SK-N-SH treated with all-trans-retinoic acid at 6 μM for 48 hours (cell line): ENCODE measurements at regions not wholly inside any gene's neighbourhood (a gene's known extent, or its start where the extent isn't known, plus 50 kb on each side); places are given as distances from the start of the nearest gene placed in this dataset.
A peak's percentile ranks its signal among the peaks of the same experiment; 100 is the strongest.

Experiments
- ATAC-seq: fragments of 200-7000 bp; cut with Tn5 transposase; 3 replicates; pipeline ENCODE4 v1.9.1; 2020; ENCODE audit warnings: mild to moderate bottlenecking, moderate library complexity
- ARNTL ChIP-seq: fragments of 450-650 bp; formaldehyde crosslinking; IDR thresholded peaks from 2 replicates; pipeline ENCODE4 v1.5.0; 2020; ENCODE audit warnings: low read depth, mild to moderate bottlenecking, moderate library complexity, borderline replicate concordance
- BACH2 ChIP-seq: fragments of 250-450 bp; sonication (Bioruptor Pico); IDR thresholded peaks from 2 replicates; pipeline ENCODE4 v1.9.0; 2021; ENCODE audit warnings: mild to moderate bottlenecking, borderline replicate concordance
- CSDC2 ChIP-seq: fragments of 250-450 bp; sonication (Bioruptor Pico); IDR thresholded peaks from 2 replicates; pipeline ENCODE4 v1.5.0; 2020; ENCODE audit warnings: mild to moderate bottlenecking, moderate library complexity
- ESRRG ChIP-seq: fragments of 250-450 bp; sonication (Bioruptor Pico); IDR thresholded peaks from 2 replicates; pipeline ENCODE4 v1.6.1; 2021; ENCODE audit warnings: mild to moderate bottlenecking
- GLIS3 ChIP-seq: fragments of 250-450 bp; sonication (Bioruptor Pico); IDR thresholded peaks from 2 replicates; pipeline ENCODE4 v1.5.0; 2020; ENCODE audit warnings: mild to moderate bottlenecking, moderate library complexity
- OSR1 ChIP-seq: fragments of 250-450 bp; sonication (Bioruptor Pico); IDR thresholded peaks from 2 replicates; pipeline ENCODE4 v1.8.0; 2022; ENCODE audit warnings: moderate library complexity, mild to moderate bottlenecking, inconsistent platforms
- PPARA ChIP-seq: fragments of 250-450 bp; sonication (Bioruptor Pico); IDR thresholded peaks from 2 replicates; pipeline ENCODE4 v1.5.0; 2020; ENCODE audit warnings: mild to moderate bottlenecking, borderline replicate concordance
- RARB ChIP-seq: fragments of 250-450 bp; sonication (Bioruptor Pico); IDR thresholded peaks from 2 replicates; pipeline ENCODE4 v1.8.0; 2021; ENCODE audit warnings: mild to moderate bottlenecking, moderate library complexity
- TCF4 ChIP-seq: fragments of 250-450 bp; sonication (Bioruptor Pico); IDR thresholded peaks from 2 replicates; pipeline ENCODE4 v1.8.0; 2021; ENCODE audit warnings: mild to moderate bottlenecking, moderate library complexity, borderline replicate concordance
- ZC3H10 ChIP-seq: fragments of 250-450 bp; sonication (Bioruptor Pico); IDR thresholded peaks from 2 replicates; pipeline ENCODE4 v1.5.1; 2021; ENCODE audit warnings: mild to moderate bottlenecking, moderate library complexity
- ZFP3 ChIP-seq: fragments of 250-450 bp; sonication (Bioruptor Pico); IDR thresholded peaks from 2 replicates; pipeline ENCODE4 v1.5.0; 2020; ENCODE audit warnings: mild to moderate bottlenecking, moderate library complexity
- ZNF565 ChIP-seq: fragments of 450-650 bp; formaldehyde crosslinking; conservative IDR thresholded peaks from 2 replicates; pipeline ENCODE4 v1.5.0; 2020; ENCODE audit warnings: low read depth, mild to moderate bottlenecking, moderate library complexity
- ZNF70 ChIP-seq: fragments of 450-650 bp; formaldehyde crosslinking; IDR thresholded peaks from 2 replicates; pipeline ENCODE4 v1.5.0; 2020; ENCODE audit warnings: mild to moderate bottlenecking, moderate library complexity
- ZNF8 ChIP-seq: fragments of 450-650 bp; formaldehyde crosslinking; IDR thresholded peaks from 2 replicates; pipeline ENCODE4 v1.5.0; 2020; ENCODE audit warnings: mild to moderate bottlenecking, moderate library complexity
- TF ChIP-seq, protein P1 (sequence below): fragments of 250-450 bp; sonication (Bioruptor Pico); IDR thresholded peaks from 2 replicates; pipeline ENCODE4 v1.5.0; 2020; ENCODE audit warnings: mild to moderate bottlenecking, moderate library complexity
- TF ChIP-seq, protein P2 (sequence below): fragments of 250-450 bp; sonication (Bioruptor Pico); IDR thresholded peaks from 2 replicates; pipeline ENCODE4 v1.5.1; 2021; ENCODE audit warnings: mild to moderate bottlenecking, moderate library complexity
- TF ChIP-seq, protein P3 (sequence below): fragments of 250-450 bp; sonication (Bioruptor Pico); IDR thresholded peaks from 2 replicates; pipeline ENCODE4 v1.8.0; 2020; ENCODE audit warnings: mild to moderate bottlenecking, moderate library complexity, borderline replicate concordance
- TF ChIP-seq, protein P4 (sequence below): fragments of 250-450 bp; sonication (Bioruptor Pico); IDR thresholded peaks from 2 replicates; pipeline ENCODE4 v1.5.1; 2020; ENCODE audit warnings: low read depth, mild to moderate bottlenecking, moderate library complexity
- TF ChIP-seq, protein P5 (sequence below): fragments of 250-450 bp; sonication (Bioruptor Pico); IDR thresholded peaks from 2 replicates; pipeline ENCODE4 v1.8.0; 2021; ENCODE audit warnings: low read depth, mild to moderate bottlenecking, moderate library complexity, borderline replicate concordance

DNA sequence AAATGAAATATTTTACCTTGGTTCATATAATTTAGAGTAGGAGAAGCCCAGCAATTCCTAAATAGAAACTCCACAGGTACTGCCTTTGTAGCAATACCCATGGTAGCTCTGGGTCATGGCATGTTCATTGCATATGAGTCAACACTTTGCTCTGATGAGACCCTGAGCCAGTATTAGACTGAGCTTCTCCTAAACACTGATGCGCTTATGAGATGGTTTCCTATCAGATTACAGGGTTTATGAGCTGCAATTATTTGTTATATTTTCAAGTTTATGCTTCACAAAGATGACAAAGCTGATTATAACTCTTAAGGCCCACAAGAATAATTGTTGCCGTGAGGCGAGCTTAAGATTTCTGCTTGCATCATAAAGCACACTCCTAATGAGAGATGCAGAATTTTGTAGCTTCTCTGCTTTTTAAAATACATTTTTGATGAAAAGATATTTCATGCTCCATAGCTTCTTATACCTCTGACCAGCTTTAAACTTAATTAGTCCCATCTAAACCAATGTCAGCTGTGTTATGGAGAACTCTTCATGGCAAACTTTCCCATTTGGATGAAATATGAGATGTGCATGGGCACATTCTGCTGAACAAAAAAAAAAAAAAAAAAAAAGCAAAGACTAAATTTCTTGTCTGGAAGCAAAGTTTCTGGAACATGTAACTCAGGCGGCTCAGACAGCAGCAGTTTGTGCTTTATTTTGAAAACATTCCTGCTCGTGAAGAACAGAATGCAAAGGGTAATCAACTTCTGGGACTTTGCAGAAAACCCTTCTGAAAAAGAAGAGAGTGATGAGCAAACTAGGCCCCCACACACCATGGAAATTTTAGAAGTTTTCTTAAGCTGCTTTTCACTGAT, 162.6 kb downstream of the KCNE4 start (continued):
- TF ChIP-seq, protein P1, sequence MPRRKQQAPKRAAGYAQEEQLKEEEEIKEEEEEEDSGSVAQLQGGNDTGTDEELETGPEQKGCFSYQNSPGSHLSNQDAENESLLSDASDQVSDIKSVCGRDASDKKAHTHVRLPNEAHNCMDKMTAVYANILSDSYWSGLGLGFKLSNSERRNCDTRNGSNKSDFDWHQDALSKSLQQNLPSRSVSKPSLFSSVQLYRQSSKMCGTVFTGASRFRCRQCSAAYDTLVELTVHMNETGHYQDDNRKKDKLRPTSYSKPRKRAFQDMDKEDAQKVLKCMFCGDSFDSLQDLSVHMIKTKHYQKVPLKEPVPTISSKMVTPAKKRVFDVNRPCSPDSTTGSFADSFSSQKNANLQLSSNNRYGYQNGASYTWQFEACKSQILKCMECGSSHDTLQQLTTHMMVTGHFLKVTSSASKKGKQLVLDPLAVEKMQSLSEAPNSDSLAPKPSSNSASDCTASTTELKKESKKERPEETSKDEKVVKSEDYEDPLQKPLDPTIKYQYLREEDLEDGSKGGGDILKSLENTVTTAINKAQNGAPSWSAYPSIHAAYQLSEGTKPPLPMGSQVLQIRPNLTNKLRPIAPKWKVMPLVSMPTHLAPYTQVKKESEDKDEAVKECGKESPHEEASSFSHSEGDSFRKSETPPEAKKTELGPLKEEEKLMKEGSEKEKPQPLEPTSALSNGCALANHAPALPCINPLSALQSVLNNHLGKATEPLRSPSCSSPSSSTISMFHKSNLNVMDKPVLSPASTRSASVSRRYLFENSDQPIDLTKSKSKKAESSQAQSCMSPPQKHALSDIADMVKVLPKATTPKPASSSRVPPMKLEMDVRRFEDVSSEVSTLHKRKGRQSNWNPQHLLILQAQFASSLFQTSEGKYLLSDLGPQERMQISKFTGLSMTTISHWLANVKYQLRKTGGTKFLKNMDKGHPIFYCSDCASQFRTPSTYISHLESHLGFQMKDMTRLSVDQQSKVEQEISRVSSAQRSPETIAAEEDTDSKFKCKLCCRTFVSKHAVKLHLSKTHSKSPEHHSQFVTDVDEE (CRISPR knock-in tag) = no peak
- TF ChIP-seq RARB (CRISPR knock-in tag) = no peak
- no peak for TF ChIP-seq PPARA (CRISPR knock-in tag)
- TF ChIP-seq ZNF70 (CRISPR knock-in tag) = no peak
- TF ChIP-seq, protein P2, sequence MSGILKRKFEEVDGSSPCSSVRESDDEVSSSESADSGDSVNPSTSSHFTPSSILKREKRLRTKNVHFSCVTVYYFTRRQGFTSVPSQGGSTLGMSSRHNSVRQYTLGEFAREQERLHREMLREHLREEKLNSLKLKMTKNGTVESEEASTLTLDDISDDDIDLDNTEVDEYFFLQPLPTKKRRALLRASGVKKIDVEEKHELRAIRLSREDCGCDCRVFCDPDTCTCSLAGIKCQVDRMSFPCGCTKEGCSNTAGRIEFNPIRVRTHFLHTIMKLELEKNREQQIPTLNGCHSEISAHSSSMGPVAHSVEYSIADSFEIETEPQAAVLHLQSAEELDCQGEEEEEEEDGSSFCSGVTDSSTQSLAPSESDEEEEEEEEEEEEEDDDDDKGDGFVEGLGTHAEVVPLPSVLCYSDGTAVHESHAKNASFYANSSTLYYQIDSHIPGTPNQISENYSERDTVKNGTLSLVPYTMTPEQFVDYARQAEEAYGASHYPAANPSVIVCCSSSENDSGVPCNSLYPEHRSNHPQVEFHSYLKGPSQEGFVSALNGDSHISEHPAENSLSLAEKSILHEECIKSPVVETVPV = no peak
- TF ChIP-seq ARNTL (CRISPR knock-in tag) = no peak
- TF ChIP-seq, all 23 proteins: peak for 0

DNA sequence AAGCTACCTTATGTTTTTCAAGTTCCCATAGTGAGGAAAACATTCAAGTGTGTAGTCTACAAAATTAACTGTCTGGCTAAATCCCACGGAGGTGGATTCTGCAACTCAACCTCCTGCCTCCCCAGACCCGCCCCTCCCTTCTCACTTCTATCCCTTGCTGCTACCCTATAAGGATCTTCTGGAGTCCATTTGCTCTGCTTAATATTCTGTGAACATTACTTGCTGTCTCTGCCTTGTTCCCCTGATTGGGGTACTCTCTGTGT, 163.2 kb downstream of the KCNE4 start:
- peak; percentile 75 for ATAC-seq
- TF ChIP-seq ZC3H10 (CRISPR knock-in tag) = no peak
- TF ChIP-seq OSR1 = no peak
- TF ChIP-seq BACH2 (CRISPR knock-in tag) = no peak
- no peak for TF ChIP-seq PPARA (CRISPR knock-in tag)
- TF ChIP-seq, protein P3, sequence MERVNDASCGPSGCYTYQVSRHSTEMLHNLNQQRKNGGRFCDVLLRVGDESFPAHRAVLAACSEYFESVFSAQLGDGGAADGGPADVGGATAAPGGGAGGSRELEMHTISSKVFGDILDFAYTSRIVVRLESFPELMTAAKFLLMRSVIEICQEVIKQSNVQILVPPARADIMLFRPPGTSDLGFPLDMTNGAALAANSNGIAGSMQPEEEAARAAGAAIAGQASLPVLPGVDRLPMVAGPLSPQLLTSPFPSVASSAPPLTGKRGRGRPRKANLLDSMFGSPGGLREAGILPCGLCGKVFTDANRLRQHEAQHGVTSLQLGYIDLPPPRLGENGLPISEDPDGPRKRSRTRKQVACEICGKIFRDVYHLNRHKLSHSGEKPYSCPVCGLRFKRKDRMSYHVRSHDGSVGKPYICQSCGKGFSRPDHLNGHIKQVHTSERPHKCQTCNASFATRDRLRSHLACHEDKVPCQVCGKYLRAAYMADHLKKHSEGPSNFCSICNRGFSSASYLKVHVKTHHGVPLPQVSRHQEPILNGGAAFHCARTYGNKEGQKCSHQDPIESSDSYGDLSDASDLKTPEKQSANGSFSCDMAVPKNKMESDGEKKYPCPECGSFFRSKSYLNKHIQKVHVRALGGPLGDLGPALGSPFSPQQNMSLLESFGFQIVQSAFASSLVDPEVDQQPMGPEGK = no peak
- no peak for TF ChIP-seq RARB (CRISPR knock-in tag)

DNA sequence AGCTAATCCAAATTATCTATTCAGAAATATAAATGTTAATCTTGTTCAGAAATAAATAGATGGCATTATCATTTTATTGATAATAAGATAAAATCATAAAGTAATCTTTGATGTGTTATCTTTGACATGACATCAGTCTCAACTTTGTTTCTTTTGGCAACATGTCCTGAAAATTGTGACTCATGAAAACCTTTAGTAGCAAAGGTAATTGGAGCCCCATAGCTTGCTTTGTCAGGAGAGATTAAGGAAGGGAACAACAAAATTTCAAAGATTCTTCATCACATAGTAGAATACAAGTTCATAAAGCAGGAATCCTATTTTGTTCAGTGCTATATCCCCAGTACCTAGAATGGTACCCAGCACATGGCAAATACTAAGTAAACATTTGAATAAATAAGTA, 165.4 kb downstream of the KCNE4 start:
- TF ChIP-seq, protein P4, sequence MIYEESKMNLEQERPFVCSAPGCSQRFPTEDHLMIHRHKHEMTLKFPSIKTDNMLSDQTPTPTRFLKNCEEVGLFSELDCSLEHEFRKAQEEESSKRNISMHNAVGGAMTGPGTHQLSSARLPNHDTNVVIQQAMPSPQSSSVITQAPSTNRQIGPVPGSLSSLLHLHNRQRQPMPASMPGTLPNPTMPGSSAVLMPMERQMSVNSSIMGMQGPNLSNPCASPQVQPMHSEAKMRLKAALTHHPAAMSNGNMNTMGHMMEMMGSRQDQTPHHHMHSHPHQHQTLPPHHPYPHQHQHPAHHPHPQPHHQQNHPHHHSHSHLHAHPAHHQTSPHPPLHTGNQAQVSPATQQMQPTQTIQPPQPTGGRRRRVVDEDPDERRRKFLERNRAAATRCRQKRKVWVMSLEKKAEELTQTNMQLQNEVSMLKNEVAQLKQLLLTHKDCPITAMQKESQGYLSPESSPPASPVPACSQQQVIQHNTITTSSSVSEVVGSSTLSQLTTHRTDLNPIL (CRISPR knock-in tag) = no peak
- no peak for TF ChIP-seq OSR1
- TF ChIP-seq ZNF8 (CRISPR knock-in tag) = no peak
- no peak for TF ChIP-seq CSDC2 (CRISPR knock-in tag)
- ATAC-seq = no peak

DNA sequence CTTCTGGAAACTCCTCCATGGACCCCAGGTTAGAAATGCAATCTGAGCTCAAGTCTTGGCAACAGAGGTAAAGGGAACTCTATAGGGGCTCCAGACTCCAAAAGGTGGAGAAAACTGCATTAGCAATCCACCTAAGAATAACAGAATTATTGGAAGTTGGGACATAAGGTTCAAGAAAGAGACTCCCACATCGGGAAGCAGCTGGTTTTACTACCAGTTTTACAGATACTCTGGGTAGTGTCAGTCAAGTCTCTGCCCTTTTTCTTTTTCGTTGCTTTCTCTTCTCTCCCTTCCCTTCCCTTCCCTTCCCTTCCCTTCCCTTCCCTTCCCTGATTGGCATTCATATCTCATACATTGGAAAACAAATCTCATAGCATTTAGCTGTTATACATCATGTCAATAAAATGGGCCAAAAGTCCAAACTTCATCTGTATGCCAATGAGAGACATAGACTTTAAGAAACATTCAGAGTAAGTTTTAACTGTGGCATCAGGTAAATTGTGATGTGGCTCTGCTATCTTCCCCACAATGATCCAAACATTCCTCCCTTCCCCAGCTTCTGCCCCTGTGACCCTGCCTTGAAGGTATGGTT, 166.7 kb downstream of the KCNE4 start:
- ATAC-seq = no peak
- TF ChIP-seq, protein P4 (CRISPR knock-in tag) = no peak
- TF ChIP-seq, protein P3 = no peak
- TF ChIP-seq, protein P2 = no peak
- no peak for TF ChIP-seq ZNF565 (CRISPR knock-in tag)
- no peak for TF ChIP-seq TCF4 (CRISPR knock-in tag)
- TF ChIP-seq, protein P5, sequence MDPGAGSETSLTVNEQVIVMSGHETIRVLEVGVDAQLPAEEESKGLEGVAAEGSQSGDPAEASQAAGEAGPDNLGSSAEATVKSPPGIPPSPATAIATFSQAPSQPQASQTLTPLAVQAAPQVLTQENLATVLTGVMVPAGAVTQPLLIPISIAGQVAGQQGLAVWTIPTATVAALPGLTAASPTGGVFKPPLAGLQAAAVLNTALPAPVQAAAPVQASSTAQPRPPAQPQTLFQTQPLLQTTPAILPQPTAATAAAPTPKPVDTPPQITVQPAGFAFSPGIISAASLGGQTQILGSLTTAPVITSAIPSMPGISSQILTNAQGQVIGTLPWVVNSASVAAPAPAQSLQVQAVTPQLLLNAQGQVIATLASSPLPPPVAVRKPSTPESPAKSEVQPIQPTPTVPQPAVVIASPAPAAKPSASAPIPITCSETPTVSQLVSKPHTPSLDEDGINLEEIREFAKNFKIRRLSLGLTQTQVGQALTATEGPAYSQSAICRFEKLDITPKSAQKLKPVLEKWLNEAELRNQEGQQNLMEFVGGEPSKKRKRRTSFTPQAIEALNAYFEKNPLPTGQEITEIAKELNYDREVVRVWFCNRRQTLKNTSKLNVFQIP = no peak
- no peak for TF ChIP-seq ZC3H10 (CRISPR knock-in tag)
- TF ChIP-seq PPARA (CRISPR knock-in tag) = no peak
- no peak for TF ChIP-seq GLIS3 (CRISPR knock-in tag)
- no peak for TF ChIP-seq ARNTL (CRISPR knock-in tag)
- TF ChIP-seq ZFP3 (CRISPR knock-in tag) = no peak
- no peak for TF ChIP-seq ESRRG (CRISPR knock-in tag)
